ENCODE measurements at regions not wholly inside any gene's neighbourhood (a gene's known extent, or its start where the extent isn't known, plus 50 kb on each side); places are given as distances from the start of the nearest gene placed in this dataset.

DNA sequence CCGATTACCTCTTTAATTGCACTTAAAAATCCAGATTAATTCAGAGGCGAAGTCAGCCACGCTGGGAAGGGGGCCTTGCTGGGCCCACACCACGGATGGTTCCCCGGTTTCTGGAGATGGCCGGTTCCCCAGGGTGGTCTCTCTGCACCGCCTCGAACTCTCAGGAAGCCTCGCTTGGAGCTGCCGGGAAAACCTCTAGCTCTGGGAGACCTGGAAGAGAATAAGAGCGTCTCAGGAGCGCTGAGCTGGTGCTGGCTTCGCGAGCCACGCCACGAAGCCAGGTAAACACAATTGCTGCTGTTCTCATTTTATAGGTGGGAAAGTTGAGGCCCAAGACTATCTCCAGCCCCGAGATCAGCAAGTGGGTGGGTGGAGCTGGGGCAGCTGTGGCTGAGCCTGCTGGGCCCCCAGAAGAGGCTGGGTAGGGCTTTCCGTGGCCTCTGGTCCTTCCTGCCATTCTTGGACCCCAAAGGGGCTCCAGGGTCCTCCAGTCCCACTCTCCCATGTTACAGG lies 110.4 kb downstream of the MICALL2 start:
- TF ChIP-seq, protein P1, sequence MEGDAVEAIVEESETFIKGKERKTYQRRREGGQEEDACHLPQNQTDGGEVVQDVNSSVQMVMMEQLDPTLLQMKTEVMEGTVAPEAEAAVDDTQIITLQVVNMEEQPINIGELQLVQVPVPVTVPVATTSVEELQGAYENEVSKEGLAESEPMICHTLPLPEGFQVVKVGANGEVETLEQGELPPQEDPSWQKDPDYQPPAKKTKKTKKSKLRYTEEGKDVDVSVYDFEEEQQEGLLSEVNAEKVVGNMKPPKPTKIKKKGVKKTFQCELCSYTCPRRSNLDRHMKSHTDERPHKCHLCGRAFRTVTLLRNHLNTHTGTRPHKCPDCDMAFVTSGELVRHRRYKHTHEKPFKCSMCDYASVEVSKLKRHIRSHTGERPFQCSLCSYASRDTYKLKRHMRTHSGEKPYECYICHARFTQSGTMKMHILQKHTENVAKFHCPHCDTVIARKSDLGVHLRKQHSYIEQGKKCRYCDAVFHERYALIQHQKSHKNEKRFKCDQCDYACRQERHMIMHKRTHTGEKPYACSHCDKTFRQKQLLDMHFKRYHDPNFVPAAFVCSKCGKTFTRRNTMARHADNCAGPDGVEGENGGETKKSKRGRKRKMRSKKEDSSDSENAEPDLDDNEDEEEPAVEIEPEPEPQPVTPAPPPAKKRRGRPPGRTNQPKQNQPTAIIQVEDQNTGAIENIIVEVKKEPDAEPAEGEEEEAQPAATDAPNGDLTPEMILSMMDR (IDR thresholded peaks at IDR 0.05), result no peak
- no peak for TF ChIP-seq POLR2A (IDR thresholded peaks at IDR 0.05)
- TF ChIP-seq POLR2AphosphoS5 (IDR thresholded peaks at IDR 0.05; ENCODE audit: insufficient read depth in 1 of 2, low read depth in 1 of 2), result no peak
